Esophagus muscularis mucosa (tissue), 4 donors: ENCODE measurements at regions not wholly inside any gene's neighbourhood (a gene's known extent, or its start where the extent isn't known, plus 50 kb on each side); places are given as distances from the start of the nearest gene placed in this dataset.
A peak's percentile ranks its signal among the peaks of the same experiment; 100 is the strongest.

Experiments used
- DNase-seq: peaks from one replicate; pipeline ENCODE4 v3.0.0-alpha.2; 2017; ENCODE audit errors: extremely low spot score
- H3K27ac ChIP-seq, 4 donors: fragments of 200-600 bp; sonication (generic); replicated peaks in 1 of 4; 1 replicate in 3 of 4; 2 replicates in 1 of 4; pipeline ENCODE4 v1.5.1; 2016 to 2019; ENCODE audit warnings: mild to moderate bottlenecking in 1 of 4
- H3K27me3 ChIP-seq, 4 donors: fragments of 200-600 bp; sonication (generic); one replicate each; pipeline versions ENCODE4 v1.5.1 to v1.6.0; 2016 to 2019
- H3K36me3 ChIP-seq, 4 donors: fragments of 200-600 bp; sonication (generic); one replicate each; pipeline ENCODE4 v1.5.1; 2016 to 2019
- H3K4me1 ChIP-seq, 4 donors: fragments of 200-600 bp; sonication (generic); one replicate each; pipeline ENCODE4 v1.5.1; 2016 to 2019
- H3K4me3 ChIP-seq, 4 donors: fragments of 200-600 bp; sonication (generic); 1 replicate in 2 of 4; 2 replicates in 2 of 4; pipeline ENCODE4 v1.5.1; 2016 to 2019; ENCODE audit warnings: mild to moderate bottlenecking in 4 of 4, moderate library complexity in 1 of 4
- H3K9me3 ChIP-seq, 4 donors: fragments of 200-600 bp; sonication (generic); 1 replicate in 3 of 4; 2 replicates in 1 of 4; pipeline ENCODE4 v1.5.1; 2016 to 2019
- CTCF ChIP-seq, 3 experiments: fragments of 200-600 bp in 2 of 3; fragments of 450-650 bp in 1 of 3; sonication (generic) in 2 of 3; IDR thresholded peaks; one replicate each; pipeline ENCODE4 v1.5.1; 2017 to 2019; ENCODE audit warnings: antibody characterized with exemption in 3 of 3, mild to moderate bottlenecking in 2 of 3, moderate library complexity in 1 of 3
- EP300 ChIP-seq: sonication (generic); formaldehyde crosslinking; IDR thresholded peaks from one replicate; pipeline ENCODE4 v1.6.1; 2017; ENCODE audit warnings: antibody characterized with exemption
- POLR2A ChIP-seq: fragments of 450-650 bp; IDR thresholded peaks from one replicate; pipeline ENCODE4 v1.6.1; 2017; ENCODE audit warnings: antibody characterized with exemption, moderate library complexity, mild to moderate bottlenecking, low read depth
- POLR2AphosphoS5 ChIP-seq, 2 donors: sonication (generic); formaldehyde crosslinking; IDR thresholded peaks; one replicate each; pipeline ENCODE4 v1.6.1; 2017; ENCODE audit warnings: antibody characterized with exemption in 2 of 2
- WGBS: methylation state at CpG from one replicate; pipeline ENCODE4 v1.1.5; 2018; 5-methylcytosine and 5-hydroxymethylcytosine counted together
- intact Hi-C: fragments of 100-400 bp; cut with DNase I; formaldehyde crosslinking; loops from one replicate; pipeline ENCODE4 v1.15.1; 2023

DNA sequence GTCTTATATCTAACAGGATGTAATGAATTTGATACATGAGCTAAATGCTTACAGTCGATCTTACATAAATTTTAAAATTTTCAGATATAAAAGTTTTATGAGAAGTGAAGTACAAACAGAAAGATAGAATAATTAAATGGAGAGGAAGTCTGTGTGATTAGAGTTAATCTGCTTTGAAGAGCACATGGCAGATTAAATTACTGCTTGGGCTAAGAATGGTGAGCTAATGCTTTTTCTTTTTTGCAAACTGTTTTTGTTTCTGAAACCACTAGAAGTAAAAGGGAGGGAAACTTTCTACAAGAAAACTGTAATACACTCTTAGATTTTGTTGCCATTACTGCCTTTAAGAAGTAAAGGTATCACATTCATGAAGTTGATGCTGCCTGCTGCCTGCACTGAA is 96.3 kb upstream of the SPRY2 start:
- 58% methylated on average over 1 of the region's 1 CpG for WGBS

GRCh38 chr13:80436571-80437169 is 95.7 kb upstream of the SPRY2 start:
- no peaks in the 10 kb centered on the region for H3K27me3 ChIP-seq
- no peaks in the 10 kb centered on the region for H3K36me3 ChIP-seq
- 28% methylated on average over 4 of the region's 4 CpGs for WGBS
- peak overlapping the region in 3 of 4 donors; percentile 25 to 62 (median 56) for H3K27ac ChIP-seq
- intact Hi-C loops = no loop called here
- peaks cover 3 to 12% (median 5%) of the 10 kb centered on the region in 4 donors for H3K4me1 ChIP-seq
- no peak overlapping the region for H3K4me3 ChIP-seq
- no peaks in the 10 kb centered on the region for H3K9me3 ChIP-seq
- TF ChIP-seq EP300 (no peak), POLR2A (no peak), POLR2AphosphoS5 (IDR thresholded peaks at IDR 0.05) (peak in 1 of 2 donors; percentile 15)
- DNase-seq = no peak

More for the DNA sequence above, 96.3 kb upstream of the SPRY2 start:
- intact Hi-C loops = no loop called here
- H3K4me1 ChIP-seq = peaks cover 3 to 12% (median 5%) of the 10 kb centered on the region in 4 donors
- no peaks in the 10 kb centered on the region for H3K9me3 ChIP-seq
- H3K36me3 ChIP-seq = no peaks in the 10 kb centered on the region
- no peak for TF ChIP-seq POLR2A
- no peak for TF ChIP-seq CTCF (IDR thresholded peaks at IDR 0.05)
- TF ChIP-seq EP300 = no peak
- TF ChIP-seq POLR2AphosphoS5 (IDR thresholded peaks at IDR 0.05) = no peak
- DNase-seq = no peak
- H3K27me3 ChIP-seq = no peaks in the 10 kb centered on the region
- H3K4me3 ChIP-seq = no peak overlapping the region
- peak overlapping the region; percentile 25 to 62 (median 42) for H3K27ac ChIP-seq

DNA sequence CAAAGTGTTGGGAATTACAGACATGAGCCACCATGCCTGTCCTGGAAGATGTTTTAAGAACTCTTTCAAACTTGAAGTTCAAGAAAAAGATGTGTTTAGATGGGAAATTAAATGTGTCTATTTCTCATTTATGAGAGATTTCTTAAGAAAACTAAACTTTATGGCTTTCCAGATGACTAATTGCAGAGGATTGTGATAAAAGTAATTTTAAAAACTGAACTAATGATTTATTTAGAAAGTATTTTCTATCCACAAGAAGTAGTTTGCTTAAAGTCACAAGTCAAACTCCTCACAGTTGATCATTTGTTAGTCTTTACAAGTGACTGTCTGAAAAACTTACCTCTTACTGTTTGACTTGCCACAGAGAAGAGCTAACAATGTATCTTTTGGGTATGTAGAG is 89.6 kb upstream of the SPRY2 start:
- Histone ChIP-seq H3K27ac (no peak overlapping the region), H3K36me3 (no peaks in the 10 kb centered on the region), H3K4me3 (no peak overlapping the region), H3K4me1 (no peaks in the 10 kb centered on the region), H3K9me3 (no peaks in the 10 kb centered on the region), H3K27me3 (no peaks in the 10 kb centered on the region)
- TF ChIP-seq CTCF (IDR thresholded peaks at IDR 0.05) (no peak), EP300 (no peak), POLR2AphosphoS5 (IDR thresholded peaks at IDR 0.05) (no peak), POLR2A (no peak)
- DNase-seq = no peak
- intact Hi-C loops = no loop called here

- WGBS = 71% methylated on average over 3 of the region's 3 CpGs
- intact Hi-C loops = no loop called here
- Histone ChIP-seq H3K36me3 (no peaks in the 10 kb centered on the region), H3K4me1 (no peaks in the 10 kb centered on the region), H3K27ac (no peak overlapping the region), H3K9me3 (peaks cover 0 to 5% (median 3%) of the 10 kb centered on the region in 4 donors), H3K27me3 (no peaks in the 10 kb centered on the region), H3K4me3 (no peak overlapping the region)
- no peak for DNase-seq
- TF ChIP-seq POLR2AphosphoS5 (IDR thresholded peaks at IDR 0.05) (no peak), EP300 (no peak), CTCF (IDR thresholded peaks at IDR 0.05) (no peak), POLR2A (no peak)
These were observed 87.6 kb upstream of the SPRY2 start for GRCh38 chr13:80428349-80429096.

DNA sequence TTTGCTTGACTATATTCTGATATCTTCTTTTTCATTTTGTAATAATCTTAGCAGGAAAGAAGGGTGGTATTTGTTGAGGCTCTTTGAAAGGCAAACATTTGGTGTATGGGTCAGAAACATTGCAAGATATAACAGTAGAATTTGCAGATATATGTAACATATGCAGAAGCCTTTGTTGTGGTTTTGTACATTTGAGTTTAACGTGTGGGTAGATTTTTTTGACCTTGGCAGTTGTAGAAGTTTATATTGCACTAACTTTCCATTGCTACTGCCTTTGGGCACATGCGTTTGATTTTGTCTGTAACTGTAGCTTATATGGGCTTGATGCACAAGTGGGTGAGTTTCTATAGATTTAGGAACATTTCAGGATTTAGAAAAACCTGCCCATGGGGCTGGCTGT is 78.5 kb upstream of the SPRY2 start:
- no peaks in the 10 kb centered on the region for H3K27me3 ChIP-seq
- intact Hi-C loops = no loop called here

More for the DNA sequence above, 78.5 kb upstream of the SPRY2 start:
- WGBS = 72% methylated on average over 2 of the region's 2 CpGs
- Histone ChIP-seq H3K4me3 (no peak overlapping the region), H3K9me3 (peaks cover 0 to 5% (median 3%) of the 10 kb centered on the region in 4 donors), H3K27ac (no peak overlapping the region), H3K4me1 (no peaks in the 10 kb centered on the region), H3K36me3 (no peaks in the 10 kb centered on the region)
- no peak for TF ChIP-seq POLR2A
- no peak for DNase-seq
